HG03520 (cell line): ENCODE measurements at regions not wholly inside any gene's neighbourhood (a gene's known extent, or its start where the extent isn't known, plus 50 kb on each side); places are given as distances from the start of the nearest gene placed in this dataset.
"Not testable (repeated sequence)": the region's sequence is repeated elsewhere in the genome, so short reads cannot be mapped to it uniquely, and the experiment has no call there.

Source experiments
- ATAC-seq: cut with Tn5 transposase; IDR thresholded peaks from one replicate; pipeline ENCODE4 v1.9.1; 2021; ENCODE audit warnings: mild to moderate bottlenecking, moderate library complexity; ENCODE audit not compliant: unreplicated experiment

DNA sequence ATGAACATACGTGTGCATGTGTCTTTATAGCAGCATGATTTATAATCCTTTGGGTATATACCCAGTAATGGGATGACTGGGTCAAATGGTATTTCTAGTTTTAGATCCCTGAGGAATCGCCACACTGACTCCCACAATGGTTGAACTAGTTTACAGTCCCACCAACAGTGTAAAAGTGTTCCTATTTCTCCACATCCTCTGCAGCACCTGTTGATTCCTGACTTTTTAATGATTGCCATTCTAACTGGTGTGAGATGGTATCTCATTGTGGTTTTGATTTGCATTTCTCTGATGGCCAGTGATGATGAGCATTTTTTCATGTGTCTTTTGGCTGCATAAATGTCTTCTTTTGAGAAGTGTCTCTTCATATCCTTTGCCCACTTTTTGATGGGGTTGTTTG, 493.0 kb upstream of the PIK3R1 start:
- not testable (repeated sequence) for ATAC-seq

DNA sequence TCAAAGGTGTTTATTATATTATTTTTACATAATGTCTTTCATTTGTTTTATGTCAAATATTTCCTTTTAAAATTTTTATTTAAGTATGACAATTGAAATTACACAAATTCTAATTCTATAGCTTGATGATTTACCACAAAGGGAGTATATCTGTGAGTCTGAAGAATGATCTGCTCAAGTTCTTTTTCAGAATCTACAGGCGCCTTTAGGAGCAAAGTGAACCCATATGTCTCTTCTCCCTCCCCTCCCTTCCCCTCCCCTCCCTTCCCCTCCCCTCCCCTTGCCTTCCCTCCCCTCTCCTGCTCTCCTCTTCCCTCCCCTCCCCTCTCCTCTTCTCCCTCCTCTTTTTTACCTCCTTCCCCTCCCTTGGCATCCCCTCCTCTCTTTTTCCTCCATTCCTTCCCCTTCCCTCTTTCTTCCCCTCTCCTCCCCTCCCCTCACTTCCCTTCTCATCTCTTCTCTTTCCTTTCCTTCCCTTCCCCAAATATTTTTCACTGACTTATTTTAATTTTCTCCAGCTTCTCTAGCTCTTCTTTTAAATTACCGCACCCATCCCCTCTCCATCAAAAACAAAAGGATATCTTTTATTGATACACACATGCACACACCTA, 495.3 kb upstream of the PIK3R1 start:
- ATAC-seq: no peak

DNA sequence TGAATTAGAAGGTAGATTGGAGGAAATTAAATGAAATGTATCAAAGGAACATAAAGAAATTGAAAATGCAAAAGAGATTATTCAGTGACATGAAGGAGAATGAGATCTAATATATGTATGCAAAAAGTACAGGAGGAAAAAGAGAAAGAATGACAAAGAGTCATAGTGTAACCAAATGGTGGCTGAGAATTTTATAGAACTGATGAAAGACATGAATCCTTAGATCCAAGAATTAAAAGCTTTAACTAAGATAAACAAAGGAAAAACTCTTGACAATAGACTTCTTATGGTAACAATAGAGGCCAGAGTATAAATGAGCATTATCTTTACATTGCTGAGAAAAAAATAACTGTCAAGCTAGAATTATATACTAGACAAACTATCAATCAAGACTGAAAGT, 505.4 kb upstream of the CD180 start:
- no peak for ATAC-seq

DNA sequence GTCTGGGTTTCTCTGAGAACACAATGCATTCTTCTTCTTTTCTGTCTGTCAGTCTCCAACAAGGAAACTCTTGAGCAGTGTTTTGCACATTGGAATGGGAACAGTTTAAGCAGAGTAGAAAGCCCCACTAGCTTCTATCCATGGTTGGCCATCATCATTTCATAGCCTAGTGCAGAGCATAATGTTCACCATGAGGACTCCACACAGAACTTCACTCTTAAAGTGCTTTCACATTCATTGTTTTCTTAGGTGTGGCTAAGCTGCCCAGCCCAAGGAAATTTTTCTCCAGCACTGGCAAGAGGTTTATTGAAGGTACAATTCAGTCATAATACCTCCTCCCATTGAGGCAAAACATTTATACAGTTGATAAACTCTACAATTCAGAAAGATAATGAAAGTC, 503.0 kb upstream of the CD180 start:
- ATAC-seq: no peak

DNA sequence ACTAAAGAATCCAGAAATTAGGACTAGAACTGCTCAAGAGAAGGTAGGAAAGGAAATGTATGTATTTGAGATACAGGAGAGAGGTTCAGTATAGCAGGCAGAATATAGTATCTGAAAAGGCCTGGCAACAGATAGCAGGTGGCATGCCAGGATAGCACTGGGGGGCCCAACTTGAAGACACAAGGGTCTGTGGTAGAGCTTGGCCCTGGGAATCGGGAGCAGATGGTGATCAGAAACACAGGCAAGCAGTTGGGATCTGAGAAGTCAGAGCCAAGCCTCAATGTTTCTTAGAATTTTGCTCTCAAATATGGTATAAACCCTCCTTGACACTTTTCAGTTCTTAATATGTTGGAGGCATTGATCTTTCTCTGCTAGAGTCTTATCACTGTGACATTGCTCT, 499.8 kb upstream of the CD180 start:
- ATAC-seq: no peak

DNA sequence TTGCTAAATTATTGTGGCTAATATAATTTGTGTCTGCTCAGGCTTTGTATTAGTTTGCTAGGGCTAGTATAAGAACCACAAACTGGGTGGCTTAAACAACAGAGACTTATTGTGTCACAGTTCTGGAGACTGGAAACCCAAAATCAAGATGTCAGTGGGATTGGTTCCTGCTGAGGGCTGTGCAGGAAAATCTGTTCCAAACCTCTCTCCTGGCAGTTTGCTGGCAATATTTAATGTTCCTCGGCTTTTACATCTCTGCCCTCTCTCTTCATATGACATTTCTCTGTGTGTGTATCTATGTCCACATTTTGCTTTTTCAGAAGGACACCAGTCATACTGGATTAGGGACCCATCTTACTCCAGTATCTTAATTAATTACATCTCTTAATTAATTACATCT, 498.8 kb upstream of the CD180 start:
- ATAC-seq: no peak

DNA sequence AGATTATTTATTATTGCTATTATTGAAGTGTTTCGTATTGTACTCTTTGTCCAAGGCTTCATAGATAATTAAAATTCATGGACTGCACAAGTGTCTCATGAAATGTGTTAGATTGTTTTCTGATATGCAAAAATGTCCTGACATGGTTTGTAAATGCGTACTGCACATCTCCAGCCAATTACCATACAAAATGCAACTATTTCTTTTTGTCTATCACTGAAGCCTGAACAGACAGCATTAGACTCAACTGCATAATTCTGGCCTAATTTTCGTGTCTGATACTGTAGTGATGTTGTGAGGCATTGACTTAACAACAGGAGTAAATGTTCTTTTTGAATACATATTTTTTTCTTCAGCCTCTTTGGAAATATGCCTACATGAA, 498.2 kb upstream of the CD180 start:
- no peak for ATAC-seq

DNA sequence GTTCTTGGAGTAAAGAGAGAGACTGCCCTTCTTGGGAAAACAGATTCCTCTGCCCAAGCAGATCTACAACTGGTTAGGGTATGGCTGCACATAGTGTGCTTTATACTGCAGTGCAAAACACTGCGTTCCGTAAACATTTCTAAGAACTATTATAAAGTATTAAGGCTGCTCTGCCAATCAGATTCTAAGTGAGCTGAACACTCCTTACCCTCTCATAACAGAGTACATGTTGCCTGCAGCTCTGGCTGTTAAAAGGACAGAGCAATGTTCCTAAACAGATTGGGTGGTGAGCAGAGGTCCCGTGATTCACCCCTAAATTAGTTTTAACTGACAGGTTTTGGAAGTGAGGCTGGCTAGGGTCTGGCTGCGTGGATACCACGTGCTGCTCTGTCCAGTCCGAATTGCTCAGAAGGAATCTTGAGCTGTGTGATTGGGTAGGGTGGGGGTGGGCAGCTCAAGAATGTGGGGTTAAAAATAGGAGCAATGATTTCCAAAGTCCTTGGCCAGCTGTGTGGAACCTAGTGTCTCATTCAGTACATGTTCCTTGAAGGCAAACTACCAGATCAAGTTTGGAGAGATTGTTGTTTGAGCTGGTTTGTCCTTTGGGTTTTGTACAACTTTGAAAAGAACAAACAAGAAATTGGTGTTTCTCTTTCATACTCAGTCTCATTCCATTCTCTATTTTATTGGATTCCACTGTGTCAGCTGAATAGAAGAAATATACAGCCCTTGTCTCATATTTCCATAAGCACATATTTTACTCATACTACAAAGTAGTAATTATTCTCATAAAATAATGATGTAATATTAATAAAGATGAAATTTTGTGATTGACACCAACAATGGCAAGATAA, 497.6 kb upstream of the CD180 start:
- ATAC-seq: no peak

DNA sequence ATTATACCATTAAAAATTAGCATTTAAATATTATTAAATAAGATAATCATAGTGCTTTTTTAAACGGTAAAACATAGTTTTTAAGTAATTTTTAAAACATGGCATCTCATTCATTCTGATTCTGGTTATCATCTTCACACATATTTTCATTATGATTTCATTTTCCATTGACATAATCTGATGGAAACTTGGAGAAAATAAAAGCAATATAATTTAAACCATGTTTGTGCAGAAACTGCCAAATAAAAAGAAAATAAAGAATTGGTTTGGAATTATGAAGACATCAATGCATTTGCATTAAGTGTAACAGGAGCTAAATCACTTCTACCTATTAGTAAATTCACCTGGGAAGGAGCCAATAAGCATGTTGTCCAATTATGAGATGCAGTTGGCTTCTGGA, 490.1 kb upstream of the CD180 start:
- ATAC-seq: no peak

DNA sequence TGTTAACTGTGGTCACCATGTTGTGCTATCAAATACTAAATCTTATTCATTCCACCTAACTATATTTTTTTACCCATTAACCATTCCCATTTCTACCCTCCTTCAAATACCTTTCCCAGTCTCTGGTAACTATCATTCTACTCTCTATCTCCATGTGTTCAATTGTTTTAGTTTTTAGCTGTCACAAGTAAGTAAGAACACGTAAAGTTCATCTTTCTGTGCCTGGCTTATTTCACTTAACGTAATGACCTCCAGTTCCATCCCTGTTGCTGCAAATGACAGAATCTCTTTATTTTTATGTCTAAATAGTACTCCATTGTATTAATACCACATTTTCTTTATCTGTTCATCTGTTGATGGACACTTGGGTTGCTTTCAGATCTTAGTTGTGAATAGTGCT, 485.1 kb upstream of the CD180 start:
- ATAC-seq: no peak

DNA sequence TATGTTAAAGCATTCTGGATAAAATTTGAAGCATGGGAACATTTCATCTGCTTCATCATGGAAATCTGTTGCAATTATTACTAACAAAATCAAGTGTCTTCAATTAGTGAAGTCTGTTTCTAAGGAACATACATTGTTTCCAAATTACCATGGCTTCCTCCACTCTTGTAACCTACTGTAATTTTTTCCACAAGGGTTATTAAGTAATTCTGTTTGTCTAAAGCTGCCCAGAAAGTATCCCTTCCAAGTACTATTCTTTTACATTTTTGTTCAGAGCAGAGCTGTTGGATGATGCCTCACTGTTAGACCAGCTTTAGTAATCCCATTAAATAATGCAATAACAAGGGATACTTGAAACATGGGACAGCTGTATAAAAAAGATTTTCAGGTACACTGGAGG, 483.5 kb upstream of the CD180 start:
- no peak for ATAC-seq

DNA sequence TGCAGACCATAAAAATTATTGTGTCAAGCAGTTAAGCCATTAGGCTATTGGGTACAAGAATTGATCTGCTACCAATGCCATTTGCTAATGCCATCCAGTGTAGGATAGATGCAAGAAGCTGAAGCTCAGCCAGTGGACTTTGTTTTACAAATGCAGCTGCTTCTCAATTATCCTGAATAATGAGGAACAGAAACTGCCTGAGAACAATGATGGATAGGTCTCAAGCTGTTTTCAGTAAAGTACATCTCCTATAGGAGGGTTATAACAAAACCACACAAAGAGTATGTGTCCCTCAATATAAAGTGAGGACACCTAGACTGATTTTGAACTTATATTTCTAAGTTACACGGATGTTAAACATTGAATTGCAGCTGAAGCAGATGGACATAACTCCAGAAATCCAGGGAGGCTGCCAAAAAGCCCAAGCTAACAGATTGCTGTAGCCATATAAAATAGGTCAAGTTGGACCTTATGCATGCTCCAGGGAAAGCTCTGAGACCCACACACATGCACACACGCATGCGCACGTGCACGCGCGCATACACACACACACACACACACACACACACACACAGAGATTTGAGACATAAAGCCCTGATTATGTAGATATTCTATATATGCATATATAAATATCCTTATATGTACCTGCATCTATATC, 482.7 kb upstream of the CD180 start:
- ATAC-seq: no peak

DNA sequence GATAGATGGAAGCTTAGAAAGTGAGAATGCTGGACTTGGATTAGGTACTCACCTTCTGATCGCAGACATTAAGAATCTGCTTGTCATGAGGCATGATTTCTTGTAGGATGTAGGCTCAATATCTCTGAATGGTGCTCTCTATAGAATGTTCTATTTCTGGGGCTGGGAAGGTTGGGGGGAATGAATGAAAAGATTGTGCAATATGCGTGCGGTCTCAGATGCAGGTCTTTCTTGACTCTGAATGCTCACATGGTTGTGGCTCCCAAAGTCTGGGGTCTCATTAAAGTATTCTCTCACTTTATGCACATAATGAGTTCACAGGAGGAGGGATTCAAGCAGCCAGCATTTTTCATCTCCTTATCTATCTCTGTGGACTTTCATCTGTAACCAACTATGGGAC, 482.0 kb upstream of the CD180 start:
- no peak for ATAC-seq

DNA sequence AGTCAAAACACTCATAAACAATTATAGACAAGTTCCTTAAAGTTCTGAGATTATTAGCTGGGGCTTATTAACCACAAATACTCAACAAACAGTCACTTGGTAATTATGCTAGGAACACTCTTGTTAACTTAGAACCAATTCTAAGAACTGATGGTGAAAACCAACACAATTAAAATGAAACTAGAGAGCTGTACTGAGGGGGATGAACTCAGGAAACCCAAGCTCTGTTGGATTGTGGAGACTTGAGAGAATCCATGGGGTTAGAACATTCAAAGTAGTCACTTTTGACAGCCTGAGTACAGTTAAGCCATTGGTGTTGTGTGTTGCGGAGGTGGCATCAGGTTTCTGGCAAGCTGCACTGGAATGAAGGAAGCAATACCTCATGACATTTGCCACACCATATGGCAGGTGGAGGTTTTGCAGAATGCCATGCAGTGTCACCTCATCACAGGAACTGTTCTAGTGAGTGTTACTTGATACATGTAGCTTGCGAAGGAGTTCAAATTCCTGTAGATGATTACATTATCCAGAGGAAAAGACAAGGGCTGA, 480.9 kb upstream of the CD180 start:
- no peak for ATAC-seq

DNA sequence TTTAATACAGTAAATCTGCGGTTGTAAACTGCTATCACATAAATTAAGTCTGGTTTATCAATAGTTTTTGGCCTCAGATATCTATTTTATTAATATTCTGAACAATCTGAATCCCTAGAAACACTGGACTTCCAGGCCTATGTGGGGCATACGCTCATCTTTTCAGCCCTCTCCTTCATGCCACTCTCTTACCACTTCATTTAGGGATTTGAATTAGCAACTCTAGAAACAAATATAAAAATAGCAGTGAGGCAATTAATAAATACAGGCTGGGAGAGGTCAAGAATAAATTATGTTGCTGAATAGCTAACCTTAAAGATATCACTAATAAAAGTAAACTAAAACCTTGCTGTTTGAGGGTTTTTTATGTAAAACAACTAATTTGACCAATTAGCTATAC, 480.3 kb upstream of the CD180 start:
- no peak for ATAC-seq

DNA sequence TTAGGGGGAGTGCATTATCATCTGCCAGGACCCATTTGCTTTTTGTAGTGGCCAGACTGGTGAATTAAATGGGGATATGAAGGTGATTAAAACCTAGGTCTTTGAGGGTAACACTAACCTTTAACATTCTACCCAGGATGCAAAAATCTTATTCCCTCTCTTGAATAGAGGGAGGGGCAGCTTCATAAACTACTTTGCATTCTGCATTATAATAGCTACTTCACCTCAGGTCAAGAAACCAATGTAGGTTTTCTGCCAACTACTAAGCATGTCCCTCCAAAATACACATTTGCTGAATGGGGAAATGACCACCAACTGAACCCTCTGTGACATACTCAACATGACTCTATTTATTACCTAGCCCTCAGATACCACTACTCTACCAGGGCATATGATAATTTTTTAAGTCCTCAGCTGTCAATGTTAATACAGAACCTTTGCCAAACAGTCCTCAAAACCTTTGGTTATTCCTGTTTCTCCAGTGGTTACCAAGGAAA, 477.6 kb upstream of the CD180 start:
- ATAC-seq: no peak

DNA sequence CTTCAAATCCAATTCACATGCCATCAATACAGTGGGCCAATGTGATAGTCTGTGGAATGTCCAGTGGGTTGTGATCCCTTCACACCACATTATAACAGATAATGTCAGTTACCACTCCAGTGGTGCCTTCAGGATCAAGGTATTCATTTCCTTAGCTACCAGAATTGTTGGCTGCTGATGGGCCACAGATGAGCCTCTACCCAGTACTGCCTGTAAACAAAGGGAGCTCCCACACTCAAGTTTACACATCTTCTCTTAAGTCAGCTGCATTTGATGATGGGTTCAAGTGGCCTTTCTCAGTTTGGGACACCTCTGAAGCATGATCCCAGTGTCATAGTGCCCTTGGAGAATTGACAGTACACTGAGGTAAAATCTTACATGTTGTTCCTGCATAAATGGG, 477.0 kb upstream of the CD180 start:
- no peak for ATAC-seq

DNA sequence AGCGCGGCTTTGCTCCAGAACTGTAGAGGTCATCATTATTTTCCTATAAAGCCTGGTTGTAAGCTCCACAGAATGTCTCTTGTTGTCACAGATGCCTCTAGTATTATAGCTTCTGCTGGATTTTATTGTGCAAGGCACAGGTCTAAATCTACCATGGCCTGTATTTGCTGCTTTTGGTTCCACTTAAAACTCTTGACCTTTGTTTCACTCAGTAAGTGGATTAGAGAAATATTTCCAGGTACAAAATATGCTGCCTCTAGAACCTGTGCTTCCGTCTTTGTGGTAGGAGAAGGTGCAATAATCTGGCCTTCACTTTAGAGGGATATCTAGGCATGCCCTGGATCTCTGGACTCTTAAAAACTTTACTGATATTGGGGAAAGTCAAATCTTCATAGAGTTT, 476.6 kb upstream of the CD180 start:
- no peak for ATAC-seq

DNA sequence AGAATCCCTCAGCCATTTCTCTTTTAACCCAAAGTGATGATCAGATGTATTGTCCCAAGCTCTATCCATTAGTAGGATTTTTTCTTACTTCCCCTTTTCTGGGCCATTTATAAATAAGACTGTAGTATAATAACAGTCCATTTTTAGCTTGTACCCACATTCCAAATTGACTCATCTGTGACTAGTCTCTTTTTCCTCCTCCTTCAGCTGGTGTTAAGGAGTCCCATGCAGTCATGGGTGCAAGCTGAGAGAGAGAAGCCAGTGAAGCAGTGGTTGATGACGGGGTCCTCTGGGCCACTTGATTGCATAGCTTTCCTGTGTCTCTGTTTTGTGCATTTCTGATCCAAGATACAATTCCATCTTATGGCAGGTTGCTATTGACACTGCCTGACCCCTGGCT, 476.0 kb upstream of the CD180 start:
- ATAC-seq: no peak

DNA sequence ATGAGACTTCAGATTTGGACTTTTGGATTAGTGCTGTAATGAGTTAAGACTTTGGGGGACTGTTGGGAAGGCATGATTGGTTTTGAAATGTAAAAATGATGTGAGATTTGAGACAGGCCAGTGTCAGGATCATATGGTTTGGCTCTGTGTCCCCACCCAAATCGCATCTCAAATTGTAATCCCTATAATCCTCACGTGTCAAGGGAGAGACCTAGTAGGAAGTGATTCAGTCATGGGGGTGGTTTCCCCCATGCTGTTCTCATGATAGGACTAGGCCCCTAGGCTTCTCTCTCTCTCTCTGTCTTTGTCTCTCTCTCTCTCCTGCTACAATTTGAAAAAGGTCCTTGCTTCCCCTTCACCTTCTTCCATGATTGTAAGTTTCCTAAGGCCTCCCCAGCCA, 473.3 kb upstream of the CD180 start:
- no peak for ATAC-seq

DNA sequence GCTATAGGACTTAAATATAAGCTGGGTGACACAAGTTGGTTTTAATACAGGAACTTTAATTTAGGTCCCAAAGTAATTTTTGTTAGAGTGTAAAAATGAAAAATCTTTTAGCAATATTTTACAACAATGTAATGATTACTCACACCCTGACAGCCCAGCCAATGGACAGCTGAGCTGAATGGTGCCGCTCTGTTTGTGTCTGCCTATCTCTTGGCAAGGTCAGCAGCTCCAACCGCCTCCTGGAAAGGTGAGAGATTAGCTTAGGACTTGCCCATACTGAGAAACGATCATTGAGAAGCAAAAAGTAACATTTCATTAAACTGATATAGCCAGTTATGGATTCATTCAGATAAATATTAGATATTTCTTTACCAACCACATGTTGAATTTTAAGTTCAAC, 463.6 kb upstream of the CD180 start:
- no peak for ATAC-seq

DNA sequence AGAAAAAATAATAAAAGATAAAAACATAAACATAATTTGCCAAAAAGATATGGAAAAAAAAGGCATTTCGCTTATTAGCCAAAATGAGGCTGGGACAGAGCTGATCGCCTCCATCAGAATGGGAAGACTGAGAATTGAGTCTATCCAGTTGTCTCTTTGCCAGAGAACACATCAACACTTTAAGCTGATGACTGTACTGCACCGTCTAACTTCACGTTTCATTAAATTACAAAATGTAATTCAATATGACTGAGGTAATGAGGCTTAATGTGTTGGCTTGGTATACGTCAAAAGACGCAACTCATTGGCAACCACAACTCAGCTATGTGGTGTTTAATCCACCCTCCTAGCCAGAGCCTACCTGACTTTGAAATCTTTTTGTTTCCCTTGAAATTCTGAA, 462.7 kb upstream of the CD180 start:
- no peak for ATAC-seq
